Upper lobe of left lung (tissue), 6 donors: ENCODE measurements at regions not wholly inside any gene's neighbourhood (a gene's known extent, or its start where the extent isn't known, plus 50 kb on each side); places are given as distances from the start of the nearest gene placed in this dataset.
"Not testable (repeated sequence)": the region's sequence is repeated elsewhere in the genome, so short reads cannot be mapped to it uniquely, and the experiment has no call there.

Experiments used
- ATAC-seq, 2 donors: fragments of 200-7000 bp; cut with Tn5 transposase; one replicate each; pipeline ENCODE4 v1.9.1; 2022; ENCODE audit warnings: mild to moderate bottlenecking in 2 of 2, moderate library complexity in 2 of 2; ENCODE audit not compliant: low FRiP score in 2 of 2
- DNase-seq, 2 donors: peaks; one replicate each; pipeline ENCODE4 v3.0.0-alpha.2; 2019 to 2020
- H3K27ac ChIP-seq, 4 donors: fragments of 200-600 bp; sonication (generic); one replicate each; pipeline ENCODE4 v1.5.1; 2016 to 2019
- H3K27me3 ChIP-seq, 4 donors: fragments of 200-600 bp; sonication (generic); one replicate each; pipeline ENCODE4 v1.5.1; 2017 to 2019
- H3K36me3 ChIP-seq, 4 donors: fragments of 200-600 bp; sonication (generic); one replicate each; pipeline ENCODE4 v1.5.1; 2016 to 2019
- H3K4me1 ChIP-seq, 4 donors: fragments of 200-600 bp; sonication (generic); one replicate each; pipeline ENCODE4 v1.5.1; 2018 to 2019
- H3K4me3 ChIP-seq, 4 donors: fragments of 200-600 bp; sonication (generic); one replicate each; pipeline ENCODE4 v1.5.1; 2017 to 2019; ENCODE audit warnings: mild to moderate bottlenecking in 2 of 4, moderate library complexity in 1 of 4
- H3K9me3 ChIP-seq, 4 donors: fragments of 200-600 bp; sonication (generic); one replicate each; pipeline ENCODE4 v1.5.1; 2018 to 2019
- CTCF ChIP-seq, 6 experiments: fragments of 450-650 bp in 4 of 6; fragments of 200-600 bp in 2 of 6; sonication (generic) in 2 of 6; IDR thresholded peaks; one replicate each; pipeline ENCODE4 v1.5.1; 2016 to 2019; ENCODE audit warnings: antibody characterized with exemption in 6 of 6
- EP300 ChIP-seq, 4 donors: sonication (generic); formaldehyde crosslinking; IDR thresholded peaks; one replicate each; pipeline ENCODE4 v1.5.1; 2017; ENCODE audit warnings: antibody characterized with exemption in 4 of 4, control low read depth in 2 of 4
- POLR2A ChIP-seq, 4 donors: fragments of 450-650 bp; IDR thresholded peaks; one replicate each; pipeline ENCODE4 v1.5.1; 2016 to 2017; ENCODE audit warnings: antibody characterized with exemption in 4 of 4, mild to moderate bottlenecking in 2 of 4
- POLR2AphosphoS5 ChIP-seq, 2 donors: sonication (generic); formaldehyde crosslinking; IDR thresholded peaks; one replicate each; pipeline ENCODE4 v1.5.1; 2017; ENCODE audit warnings: antibody characterized with exemption in 2 of 2
- WGBS, 2 donors: methylation state at CpG; one replicate each; pipeline ENCODE4 v1.1.5; 2017 to 2018; 5-methylcytosine and 5-hydroxymethylcytosine counted together
- donor health status: DM: no; HTN: no; CAD: no; lungs with moderate emphysema.
- donor health status: DM: no; HTN: yes; CAD: no; lungs with severe emphysema.

- H3K4me1 ChIP-seq = no peaks in the 10 kb centered on the region
- no peak for ATAC-seq
Observed at GRCh38 chr14:45940318-45940717, 687.3 kb upstream of the MIS18BP1 start.

GRCh38 chr14:45939572-45939971 is 686.6 kb upstream of the MIS18BP1 start:
- H3K4me3 ChIP-seq = no peak overlapping the region
- no peaks in the 10 kb centered on the region for H3K4me1 ChIP-seq
- TF ChIP-seq POLR2AphosphoS5 (IDR thresholded peaks at IDR 0.05) = no peak
- TF ChIP-seq POLR2A (IDR thresholded peaks at IDR 0.05) = no peak
- no peak for TF ChIP-seq EP300 (IDR thresholded peaks at IDR 0.05)
- no peak for TF ChIP-seq CTCF (IDR thresholded peaks at IDR 0.05)
- H3K36me3 ChIP-seq = no peaks in the 10 kb centered on the region
- H3K27me3 ChIP-seq = no peaks in the 10 kb centered on the region
- peaks cover 0 to 5% (median 0%) of the 10 kb centered on the region in 4 donors for H3K9me3 ChIP-seq
- no peak for ATAC-seq
- no peak for DNase-seq
- H3K27ac ChIP-seq = no peak overlapping the region

More at GRCh38 chr14:45940318-45940717, 687.3 kb upstream of the MIS18BP1 start:
- H3K9me3 ChIP-seq = no peaks in the 10 kb centered on the region
- no peak for DNase-seq
- H3K36me3 ChIP-seq = no peaks in the 10 kb centered on the region
- TF ChIP-seq CTCF (IDR thresholded peaks at IDR 0.05) (no peak), POLR2AphosphoS5 (IDR thresholded peaks at IDR 0.05) (no peak), POLR2A (IDR thresholded peaks at IDR 0.05) (no peak), EP300 (IDR thresholded peaks at IDR 0.05) (no peak)
- H3K27me3 ChIP-seq = no peaks in the 10 kb centered on the region
- H3K4me3 ChIP-seq = no peak overlapping the region
- H3K27ac ChIP-seq = no peak overlapping the region

- H3K4me1 ChIP-seq, H3K27ac ChIP-seq, H3K27me3 ChIP-seq, H3K9me3 ChIP-seq, ATAC-seq, H3K36me3 ChIP-seq, H3K4me3 ChIP-seq, DNase-seq: not testable (repeated sequence)
- WGBS, 2 donors = 72% methylated on average over 3 of the region's 3 CpGs
Observed at GRCh38 chr14:45919995-45920394, 667.0 kb upstream of the MIS18BP1 start.

GRCh38 chr14:45916340-45916953 is 663.4 kb upstream of the MIS18BP1 start:
- no peak for DNase-seq
- peaks cover 0 to 8% (median 0%) of the 10 kb centered on the region in 4 donors for H3K9me3 ChIP-seq
- H3K27me3 ChIP-seq = no peaks in the 10 kb centered on the region
- ATAC-seq = no peak
- TF ChIP-seq CTCF (IDR thresholded peaks at IDR 0.05) = no peak
- no peak for TF ChIP-seq POLR2AphosphoS5 (IDR thresholded peaks at IDR 0.05)
- TF ChIP-seq POLR2A (IDR thresholded peaks at IDR 0.05) = no peak
- no peak for TF ChIP-seq EP300 (IDR thresholded peaks at IDR 0.05)
- H3K36me3 ChIP-seq = no peaks in the 10 kb centered on the region
- no peak overlapping the region for H3K4me3 ChIP-seq
- no peak overlapping the region for H3K27ac ChIP-seq
- 68 to 69% methylated on average over 3 of the region's 3 CpGs for WGBS, 2 donors
- H3K4me1 ChIP-seq = no peaks in the 10 kb centered on the region

- ATAC-seq = no peak
- no peak for TF ChIP-seq CTCF (IDR thresholded peaks at IDR 0.05)
- no peak for TF ChIP-seq POLR2AphosphoS5 (IDR thresholded peaks at IDR 0.05)
- TF ChIP-seq POLR2A (IDR thresholded peaks at IDR 0.05) = no peak
- no peak for TF ChIP-seq EP300 (IDR thresholded peaks at IDR 0.05)
- Histone ChIP-seq H3K27ac (no peak overlapping the region), H3K4me3 (no peak overlapping the region), H3K36me3 (no peaks in the 10 kb centered on the region), H3K27me3 (no peaks in the 10 kb centered on the region), H3K4me1 (no peaks in the 10 kb centered on the region), H3K9me3 (peaks cover 0 to 11% (median 4%) of the 10 kb centered on the region in 4 donors)
- DNase-seq = no peak
- WGBS, 2 donors = 66 to 69% methylated on average over 1 of the region's 1 CpG
Observed at GRCh38 chr14:45907782-45908181, 654.8 kb upstream of the MIS18BP1 start.
